ENCODE measurements at regions not wholly inside any gene's neighbourhood (a gene's known extent, or its start where the extent isn't known, plus 50 kb on each side); places are given as distances from the start of the nearest gene placed in this dataset.

GRCh38 chrX:28491322-28491721, 95.9 kb upstream of the IL1RAPL1 start:
- H3K4me3 Mint-ChIP-seq = no peak overlapping the region

More at GRCh38 chrX:28491322-28491721, 95.9 kb upstream of the IL1RAPL1 start:
- H3K4me1 ChIP-seq (ENCODE audit: insufficient read depth) = no peaks in the 10 kb centered on the region
- H2AFZ ChIP-seq = no peak overlapping the region
- no peaks in the 10 kb centered on the region for H3F3A ChIP-seq (replicated peaks; ENCODE audit: low read depth)
- 0 out of 3 replicates have a peak, but pooled peaks cover 3% of the 10 kb centered on the region for H3K4me1 Mint-ChIP-seq
- no peaks in the 10 kb centered on the region for H3K36me3 Mint-ChIP-seq (ENCODE audit: low read depth)
- no peaks in the 10 kb centered on the region for H3K79me2 ChIP-seq (replicated peaks; ENCODE audit: insufficient read depth)
- no peaks in the 10 kb centered on the region for H3K9me2 ChIP-seq (ENCODE audit: insufficient read depth)
- no peak overlapping the region for H3K4me2 ChIP-seq
- H3K9me3 Mint-ChIP-seq = no peaks in the 10 kb centered on the region
- H3K27me3 ChIP-seq (ENCODE audit: insufficient read depth) = no peaks in the 10 kb centered on the region
- no peaks in the 10 kb centered on the region for H4K20me1 ChIP-seq (replicated peaks; ENCODE audit: insufficient read depth)
- no peak overlapping the region for H3K4me3 ChIP-seq
- no peak overlapping the region for H3K27ac Mint-ChIP-seq
- H3K36me3 ChIP-seq (ENCODE audit: insufficient read depth) = no peaks in the 10 kb centered on the region
- DNase-seq (ENCODE audit: low spot score) (no peak), ATAC-seq (no peak)
- TF ChIP-seq, protein P1, sequence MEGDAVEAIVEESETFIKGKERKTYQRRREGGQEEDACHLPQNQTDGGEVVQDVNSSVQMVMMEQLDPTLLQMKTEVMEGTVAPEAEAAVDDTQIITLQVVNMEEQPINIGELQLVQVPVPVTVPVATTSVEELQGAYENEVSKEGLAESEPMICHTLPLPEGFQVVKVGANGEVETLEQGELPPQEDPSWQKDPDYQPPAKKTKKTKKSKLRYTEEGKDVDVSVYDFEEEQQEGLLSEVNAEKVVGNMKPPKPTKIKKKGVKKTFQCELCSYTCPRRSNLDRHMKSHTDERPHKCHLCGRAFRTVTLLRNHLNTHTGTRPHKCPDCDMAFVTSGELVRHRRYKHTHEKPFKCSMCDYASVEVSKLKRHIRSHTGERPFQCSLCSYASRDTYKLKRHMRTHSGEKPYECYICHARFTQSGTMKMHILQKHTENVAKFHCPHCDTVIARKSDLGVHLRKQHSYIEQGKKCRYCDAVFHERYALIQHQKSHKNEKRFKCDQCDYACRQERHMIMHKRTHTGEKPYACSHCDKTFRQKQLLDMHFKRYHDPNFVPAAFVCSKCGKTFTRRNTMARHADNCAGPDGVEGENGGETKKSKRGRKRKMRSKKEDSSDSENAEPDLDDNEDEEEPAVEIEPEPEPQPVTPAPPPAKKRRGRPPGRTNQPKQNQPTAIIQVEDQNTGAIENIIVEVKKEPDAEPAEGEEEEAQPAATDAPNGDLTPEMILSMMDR (conservative IDR thresholded peaks at IDR 0.05; ENCODE audit: low read depth in 2 of 2) = no peak
- TF ChIP-seq POLR2AphosphoS5 (IDR thresholded peaks at IDR 0.05; ENCODE audit: low read depth) (no peak), ZNF331 (CRISPR knock-in tag; IDR thresholded peaks at IDR 0.05; ENCODE audit: low read depth) (no peak), STAT1 (IDR thresholded peaks at IDR 0.05; ENCODE audit: unreplicated experiment) (no peak), NANOG (IDR thresholded peaks at IDR 0.05; ENCODE audit: borderline replicate concordance) (no peak), JUNB (IDR thresholded peaks at IDR 0.05; ENCODE audit: unreplicated experiment) (no peak), ZNF462 (CRISPR knock-in tag; IDR thresholded peaks at IDR 0.05) (no peak), ZNF114 (CRISPR knock-in tag; IDR thresholded peaks at IDR 0.05) (no peak), EZH2 (IDR thresholded peaks at IDR 0.05; ENCODE audit: low read depth, unreplicated experiment) (no peak), CREB1 (CRISPR knock-in tag; IDR thresholded peaks at IDR 0.05; ENCODE audit: low read depth) (no peak), EZH2phosphoT487 (IDR thresholded peaks at IDR 0.05; ENCODE audit: unreplicated experiment) (no peak), ETS1 (IDR thresholded peaks at IDR 0.05) (no peak)
- TF ChIP-seq, protein P2, sequence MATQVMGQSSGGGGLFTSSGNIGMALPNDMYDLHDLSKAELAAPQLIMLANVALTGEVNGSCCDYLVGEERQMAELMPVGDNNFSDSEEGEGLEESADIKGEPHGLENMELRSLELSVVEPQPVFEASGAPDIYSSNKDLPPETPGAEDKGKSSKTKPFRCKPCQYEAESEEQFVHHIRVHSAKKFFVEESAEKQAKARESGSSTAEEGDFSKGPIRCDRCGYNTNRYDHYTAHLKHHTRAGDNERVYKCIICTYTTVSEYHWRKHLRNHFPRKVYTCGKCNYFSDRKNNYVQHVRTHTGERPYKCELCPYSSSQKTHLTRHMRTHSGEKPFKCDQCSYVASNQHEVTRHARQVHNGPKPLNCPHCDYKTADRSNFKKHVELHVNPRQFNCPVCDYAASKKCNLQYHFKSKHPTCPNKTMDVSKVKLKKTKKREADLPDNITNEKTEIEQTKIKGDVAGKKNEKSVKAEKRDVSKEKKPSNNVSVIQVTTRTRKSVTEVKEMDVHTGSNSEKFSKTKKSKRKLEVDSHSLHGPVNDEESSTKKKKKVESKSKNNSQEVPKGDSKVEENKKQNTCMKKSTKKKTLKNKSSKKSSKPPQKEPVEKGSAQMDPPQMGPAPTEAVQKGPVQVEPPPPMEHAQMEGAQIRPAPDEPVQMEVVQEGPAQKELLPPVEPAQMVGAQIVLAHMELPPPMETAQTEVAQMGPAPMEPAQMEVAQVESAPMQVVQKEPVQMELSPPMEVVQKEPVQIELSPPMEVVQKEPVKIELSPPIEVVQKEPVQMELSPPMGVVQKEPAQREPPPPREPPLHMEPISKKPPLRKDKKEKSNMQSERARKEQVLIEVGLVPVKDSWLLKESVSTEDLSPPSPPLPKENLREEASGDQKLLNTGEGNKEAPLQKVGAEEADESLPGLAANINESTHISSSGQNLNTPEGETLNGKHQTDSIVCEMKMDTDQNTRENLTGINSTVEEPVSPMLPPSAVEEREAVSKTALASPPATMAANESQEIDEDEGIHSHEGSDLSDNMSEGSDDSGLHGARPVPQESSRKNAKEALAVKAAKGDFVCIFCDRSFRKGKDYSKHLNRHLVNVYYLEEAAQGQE (IDR thresholded peaks at IDR 0.05; ENCODE audit: unreplicated experiment) = no peak
- no peaks in the 10 kb centered on the region for H3K27me3 Mint-ChIP-seq (ENCODE audit: insufficient read depth, low read depth, poor library complexity)
- no peak overlapping the region for H3K27ac ChIP-seq (ENCODE audit: low read depth)
